ENCODE measurements at regions not wholly inside any gene's neighbourhood (a gene's known extent, or its start where the extent isn't known, plus 50 kb on each side); places are given as distances from the start of the nearest gene placed in this dataset.

DNA sequence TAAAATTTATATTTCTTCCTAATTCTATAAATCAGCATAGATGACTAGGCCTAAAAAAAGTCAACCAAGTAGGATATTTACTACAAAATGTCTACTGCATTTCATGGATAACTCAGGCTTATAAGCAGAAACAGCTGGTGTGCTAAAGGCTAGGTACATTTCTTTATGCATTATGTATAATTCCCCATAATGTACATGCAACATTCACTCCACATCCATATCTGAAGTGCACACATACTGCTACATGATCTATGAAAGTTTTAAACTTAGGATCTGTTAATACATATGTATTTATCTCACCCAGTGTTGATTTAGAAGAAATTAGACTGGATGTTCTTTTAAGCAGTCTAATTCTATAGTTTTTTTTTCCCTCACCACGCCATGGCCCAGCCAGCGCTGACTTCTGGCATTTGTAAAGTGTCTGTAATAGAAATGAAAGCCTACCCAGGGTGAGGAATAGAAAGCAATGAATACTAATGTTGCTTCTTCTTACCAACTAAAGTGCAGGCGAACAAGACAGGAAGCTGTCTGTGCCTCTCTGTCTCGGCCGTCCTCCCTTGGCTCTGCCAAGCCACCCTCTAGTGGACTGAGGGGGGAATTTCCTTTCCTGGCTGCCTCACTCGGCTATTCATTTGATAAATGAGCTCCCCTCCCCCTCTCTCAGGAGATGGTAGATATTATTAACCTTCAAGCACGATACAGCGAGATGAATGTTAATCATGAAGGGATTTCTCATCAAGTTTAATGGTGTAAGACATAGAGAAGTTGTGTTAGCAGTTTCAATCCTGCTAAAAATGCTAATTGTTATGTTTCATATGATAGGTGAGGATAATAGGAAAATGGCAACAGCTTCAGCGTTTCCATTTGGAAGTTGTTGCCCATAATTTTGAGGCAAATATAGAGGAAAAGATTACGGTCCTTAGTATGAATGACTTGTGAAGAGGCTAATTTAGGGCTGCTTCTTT is 384.5 kb downstream of the MTX2 start:
- DNase-seq, result peak; percentile 13 to 27

DNA sequence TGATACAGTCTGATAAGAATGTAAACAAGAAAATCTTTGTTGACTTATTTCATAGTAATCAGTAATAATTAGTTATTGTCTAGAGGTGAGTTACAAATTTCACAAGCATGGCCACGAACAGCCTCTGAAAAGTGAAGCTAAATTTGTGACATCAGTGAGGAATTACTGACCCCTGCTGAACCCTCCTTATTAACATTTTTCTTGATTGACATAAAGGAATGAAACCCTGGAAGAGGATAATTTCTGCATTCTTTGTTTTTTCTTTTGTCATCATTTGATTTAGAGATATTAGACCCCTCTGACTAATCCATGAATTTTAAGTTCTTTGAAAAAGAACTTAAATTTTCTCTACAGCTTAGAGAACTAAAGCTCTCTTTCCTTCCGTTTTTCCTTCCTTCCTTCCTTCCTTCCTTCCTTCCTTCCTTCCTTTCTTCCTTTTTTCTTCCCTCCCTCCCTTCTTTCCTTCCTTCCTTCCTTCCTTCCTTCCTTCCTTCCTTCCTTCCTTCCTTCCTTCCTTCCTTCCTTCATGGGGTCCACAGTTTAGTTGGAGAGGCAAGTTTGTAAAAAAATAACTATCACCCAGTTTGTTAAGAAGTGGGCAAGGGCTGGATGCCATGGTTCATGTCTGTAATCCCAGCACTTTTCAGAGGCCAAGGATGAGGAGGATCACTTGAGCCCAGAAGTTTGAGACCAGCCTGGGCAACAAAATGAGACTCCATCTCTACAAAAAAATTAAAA is 387.0 kb downstream of the MTX2 start:
- DNase-seq, result no peak

DNA sequence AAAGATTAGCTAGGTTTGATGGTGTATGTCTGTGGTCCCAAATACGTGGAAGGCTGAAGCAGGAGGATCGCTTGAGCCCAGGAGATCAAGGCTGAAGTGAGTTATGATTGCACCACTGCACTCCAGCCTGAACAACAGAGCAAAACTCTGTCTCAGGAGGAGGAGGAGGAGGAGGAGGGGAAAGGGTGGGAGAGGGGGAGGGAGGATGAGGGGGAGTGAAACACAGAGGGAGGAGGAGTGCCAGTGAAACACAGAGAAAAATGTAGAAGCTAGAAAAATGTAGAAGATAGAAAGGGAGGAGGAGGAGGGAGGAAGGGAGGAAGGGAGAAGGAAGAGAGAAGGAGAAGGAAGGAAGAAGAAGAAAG is 387.5 kb downstream of the MTX2 start:
- no peak for DNase-seq

DNA sequence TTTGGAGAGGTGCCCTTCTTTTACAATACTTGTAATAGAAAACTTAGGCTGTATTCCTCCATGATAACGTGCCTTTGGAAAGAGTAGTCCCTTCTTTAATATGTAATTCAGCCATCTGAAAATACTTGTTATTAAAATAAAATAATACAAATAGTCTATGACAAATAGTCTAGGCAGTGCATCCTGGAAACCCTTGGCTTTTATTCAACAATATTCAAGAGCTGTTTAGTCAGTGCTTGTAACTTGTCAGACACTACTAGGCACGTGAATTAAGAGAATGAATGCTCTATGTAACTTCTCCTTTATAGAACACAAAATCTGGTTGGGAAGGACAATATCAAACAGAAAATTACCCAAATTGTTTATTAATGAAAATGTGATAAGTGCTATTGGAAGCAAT is 388.2 kb downstream of the MTX2 start:
- no peak for DNase-seq

DNA sequence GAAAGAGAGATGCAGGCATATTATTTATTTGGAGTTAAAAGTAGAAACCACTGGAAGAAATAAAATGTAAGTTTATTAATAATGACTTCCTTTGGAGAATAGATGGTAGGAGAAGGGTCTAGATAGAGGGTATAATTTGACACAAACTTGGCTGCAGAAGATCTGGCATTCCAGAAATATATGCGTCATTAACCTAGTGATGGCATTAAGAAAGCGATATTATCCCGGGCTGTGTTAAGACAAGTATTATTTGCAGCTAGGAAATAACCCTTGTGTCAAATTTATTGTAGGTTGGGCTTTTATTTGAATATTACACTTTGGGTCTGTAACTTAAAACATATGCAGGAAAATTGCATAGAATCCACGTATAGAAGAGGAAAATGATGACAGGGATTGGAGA is 389.5 kb downstream of the MTX2 start:
- DNase-seq, result no peak

DNA sequence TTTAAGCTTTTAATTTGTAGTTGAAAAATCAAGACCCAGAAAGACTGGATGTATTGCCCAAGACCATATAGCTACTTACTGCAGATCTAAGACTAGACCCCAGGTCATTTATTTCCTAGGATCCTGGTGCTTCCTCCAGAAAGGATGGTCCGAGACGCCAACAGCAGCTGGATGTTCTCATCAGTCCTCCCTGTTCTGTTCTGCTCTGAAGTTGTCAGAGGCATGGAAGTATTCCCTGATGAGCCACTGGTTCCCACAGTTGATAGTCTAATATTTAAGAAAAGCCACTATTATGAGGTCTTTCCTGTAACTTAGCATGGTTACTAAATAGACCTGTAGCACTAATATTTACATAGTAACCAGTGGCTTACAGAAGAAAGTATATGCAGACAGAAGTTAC is 393.5 kb downstream of the MTX2 start:
- DNase-seq, result no peak

DNA sequence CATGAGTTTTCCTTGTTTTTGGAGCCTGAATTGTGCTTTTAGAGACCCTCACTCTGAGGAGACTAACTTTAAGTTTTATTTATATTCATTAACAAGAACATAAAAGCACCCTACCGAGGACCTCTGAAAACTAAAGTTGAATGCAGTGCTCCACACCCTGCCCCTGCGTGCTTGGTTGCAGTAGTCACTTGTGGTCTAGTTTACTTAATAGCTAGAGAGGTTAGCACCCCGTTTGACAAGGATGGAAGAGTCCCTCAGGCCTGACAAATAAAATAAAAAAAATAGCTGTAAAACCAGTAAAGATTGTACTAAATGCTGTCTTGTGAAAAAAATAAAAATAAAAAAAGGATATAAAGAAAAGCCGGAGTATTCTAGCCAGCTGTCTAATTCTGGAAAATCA is 395.2 kb downstream of the MTX2 start:
- DNase-seq, result no peak

DNA sequence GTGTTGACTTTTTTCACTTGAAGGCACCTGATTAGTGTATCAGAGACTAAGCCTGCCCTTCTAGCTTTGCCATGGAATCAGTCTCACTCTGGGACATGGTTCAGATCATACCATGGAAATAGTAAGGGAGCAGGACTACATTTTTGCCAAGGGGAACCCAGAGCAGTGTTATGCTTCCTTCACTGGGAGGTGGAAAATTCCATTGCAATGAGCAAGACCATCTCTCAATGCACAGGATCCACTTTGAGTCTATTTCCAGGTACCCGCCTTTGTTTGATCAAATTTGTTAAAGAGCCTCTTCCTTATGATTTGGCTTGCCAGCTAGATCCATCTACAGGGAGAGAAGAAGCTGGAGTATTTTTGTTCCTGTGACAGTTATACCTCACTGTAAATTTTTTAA is 395.8 kb downstream of the MTX2 start:
- DNase-seq, result no peak

DNA sequence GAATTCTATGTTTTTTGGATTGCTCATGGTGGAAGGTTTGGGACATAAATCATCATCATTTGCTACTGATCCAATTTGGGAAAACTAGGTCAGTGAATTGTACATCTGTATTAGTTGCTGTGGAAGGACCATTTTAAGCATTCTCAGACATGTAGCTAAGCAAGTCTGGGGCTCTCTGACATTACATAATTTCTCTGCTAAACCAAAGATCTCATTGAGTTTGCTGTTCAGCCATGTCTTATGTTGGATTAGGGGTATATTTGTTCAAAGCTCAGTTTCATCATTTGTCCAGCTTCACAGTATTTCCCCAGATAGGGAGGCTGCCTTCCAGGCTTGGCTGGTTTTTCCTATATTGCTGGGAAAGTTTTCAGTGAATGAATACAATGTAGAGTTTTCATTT is 399.7 kb downstream of the MTX2 start:
- no peak for DNase-seq

DNA sequence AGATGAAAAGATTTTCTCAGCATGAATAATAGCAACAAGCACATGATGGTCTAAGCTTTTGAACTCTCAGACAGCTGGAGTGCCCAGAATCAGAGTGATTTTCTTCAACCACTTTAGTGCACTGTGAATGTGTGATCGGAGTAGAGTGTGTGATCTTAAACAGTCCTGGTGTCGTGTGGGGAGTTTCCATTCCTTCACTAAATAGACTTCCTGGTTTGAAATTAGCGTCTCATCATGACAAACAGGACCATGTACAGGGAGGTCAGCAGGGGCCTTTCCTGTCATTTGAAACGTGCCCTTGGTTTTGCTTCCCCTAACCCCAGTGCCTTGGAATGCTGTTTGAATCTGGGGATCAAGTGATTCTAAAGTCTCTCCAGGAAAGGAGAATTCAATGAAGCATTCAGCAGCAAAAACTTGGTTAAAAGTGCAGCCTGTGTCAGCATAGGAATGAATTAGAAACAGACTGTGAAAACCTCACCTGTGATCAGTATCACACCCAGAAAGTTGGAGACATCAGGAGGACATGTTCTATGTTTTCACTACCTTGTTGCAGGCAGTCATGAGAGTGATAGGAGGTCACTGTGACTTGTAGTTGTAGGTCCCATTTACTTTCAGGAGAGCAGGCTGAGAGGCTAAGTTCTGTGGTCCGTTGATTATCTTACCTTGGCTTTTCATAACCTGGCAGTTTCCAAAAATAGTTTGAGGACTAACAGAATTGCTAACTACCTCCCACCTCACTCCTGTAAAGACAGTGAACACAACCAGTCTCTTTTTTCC is 400.3 kb downstream of the MTX2 start:
- no peak for DNase-seq

DNA sequence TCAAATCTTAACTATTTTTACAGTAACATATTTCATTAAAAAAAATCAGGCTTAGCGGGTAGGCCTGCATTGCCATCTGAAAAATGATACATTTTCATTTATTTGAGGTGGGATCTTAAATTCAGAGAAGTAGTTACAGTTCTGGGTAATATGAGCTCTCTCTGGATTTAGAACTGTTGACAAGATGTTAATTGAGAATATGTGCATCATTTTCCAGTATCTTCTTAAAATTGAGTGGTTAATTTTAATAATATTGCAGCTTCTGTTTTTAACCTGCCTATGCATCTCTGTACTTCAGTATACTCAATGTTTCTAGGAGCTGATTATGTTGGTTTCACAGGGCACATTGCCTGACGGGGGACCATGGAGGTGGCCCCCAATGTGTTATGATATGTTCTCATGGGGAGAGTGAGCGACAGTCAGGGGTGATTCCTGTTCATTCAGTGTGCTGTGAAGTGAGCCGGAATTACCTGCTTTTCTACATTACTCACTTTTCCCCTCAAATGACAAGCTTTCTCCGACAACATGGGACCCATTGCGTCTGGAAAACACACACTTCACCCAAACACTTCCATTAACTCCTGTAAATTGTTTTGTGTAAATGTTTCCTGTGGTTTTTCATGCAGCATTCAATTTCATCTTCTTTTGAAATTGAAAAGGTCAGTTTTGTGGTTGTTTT is 406.2 kb downstream of the MTX2 start:
- DNase-seq, result no peak

DNA sequence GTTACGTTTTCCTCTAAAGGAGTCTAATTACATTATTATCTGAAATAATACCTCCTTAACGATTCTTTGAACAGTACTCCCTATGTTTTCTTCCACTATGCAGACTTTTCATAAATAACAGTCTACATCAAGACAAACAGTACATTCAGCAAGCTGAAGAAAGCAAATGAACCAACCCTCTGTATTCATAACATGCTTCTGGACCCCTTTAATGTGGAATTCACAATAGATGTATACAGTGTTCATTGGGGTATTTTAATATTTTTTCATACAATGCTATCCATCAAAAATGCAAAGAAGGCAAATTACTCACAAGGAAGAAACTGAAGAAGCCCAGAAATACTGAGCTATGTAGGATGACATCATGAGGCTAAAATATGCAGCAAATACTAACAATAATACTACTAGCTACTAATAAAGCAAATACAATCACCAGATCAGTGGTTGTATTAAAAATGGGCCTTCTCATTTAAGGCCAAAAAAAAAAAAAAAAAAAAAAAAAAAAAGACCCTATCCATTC is 408.6 kb downstream of the MTX2 start:
- no peak for DNase-seq

DNA sequence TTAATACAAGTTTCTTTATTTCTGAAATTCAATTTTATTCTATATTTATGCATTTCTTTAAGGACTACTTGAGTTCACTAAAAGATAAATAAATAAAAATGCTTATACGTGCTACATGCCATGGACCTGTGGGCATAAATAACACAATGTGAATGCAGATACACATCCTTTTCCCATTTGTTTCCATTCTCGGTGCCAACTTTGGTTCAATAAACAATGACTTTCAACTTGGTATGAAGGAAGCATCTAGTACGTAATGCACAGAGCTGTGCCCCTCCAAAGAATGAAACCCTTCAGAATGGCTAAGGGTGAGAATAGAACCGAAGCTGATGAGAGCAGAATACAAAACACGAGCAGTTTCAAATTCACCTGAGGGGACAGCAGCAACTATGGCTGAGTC is 409.3 kb downstream of the MTX2 start:
- no peak for DNase-seq

DNA sequence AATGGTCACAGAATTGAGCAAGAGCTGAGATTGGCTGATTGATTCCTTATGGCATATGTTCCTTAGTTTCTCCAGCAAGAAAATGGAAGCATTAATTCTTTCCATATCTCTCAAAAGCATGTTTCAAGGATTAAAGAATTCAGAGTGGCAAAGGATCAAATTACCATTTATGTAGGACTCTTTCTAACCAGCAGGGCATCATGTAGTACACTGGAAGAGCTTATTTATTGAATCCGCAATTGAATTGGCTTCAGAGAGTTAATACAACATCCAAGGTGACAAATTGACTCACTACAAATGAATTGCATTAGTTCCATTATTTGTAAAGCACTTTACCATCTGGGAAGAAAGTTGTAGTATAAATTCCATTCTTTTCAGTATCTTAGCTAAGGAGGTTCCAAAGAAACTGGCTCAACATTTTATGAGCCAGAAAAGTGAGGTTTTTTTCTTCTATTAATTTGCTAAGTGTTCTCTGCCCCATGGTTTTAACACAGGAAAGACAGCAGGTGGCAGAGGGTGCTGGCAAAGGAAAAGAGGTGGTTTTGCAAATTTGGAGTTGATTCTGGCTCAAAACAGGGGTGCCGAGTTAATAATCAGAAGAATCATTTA is 409.9 kb downstream of the MTX2 start:
- DNase-seq, result no peak

DNA sequence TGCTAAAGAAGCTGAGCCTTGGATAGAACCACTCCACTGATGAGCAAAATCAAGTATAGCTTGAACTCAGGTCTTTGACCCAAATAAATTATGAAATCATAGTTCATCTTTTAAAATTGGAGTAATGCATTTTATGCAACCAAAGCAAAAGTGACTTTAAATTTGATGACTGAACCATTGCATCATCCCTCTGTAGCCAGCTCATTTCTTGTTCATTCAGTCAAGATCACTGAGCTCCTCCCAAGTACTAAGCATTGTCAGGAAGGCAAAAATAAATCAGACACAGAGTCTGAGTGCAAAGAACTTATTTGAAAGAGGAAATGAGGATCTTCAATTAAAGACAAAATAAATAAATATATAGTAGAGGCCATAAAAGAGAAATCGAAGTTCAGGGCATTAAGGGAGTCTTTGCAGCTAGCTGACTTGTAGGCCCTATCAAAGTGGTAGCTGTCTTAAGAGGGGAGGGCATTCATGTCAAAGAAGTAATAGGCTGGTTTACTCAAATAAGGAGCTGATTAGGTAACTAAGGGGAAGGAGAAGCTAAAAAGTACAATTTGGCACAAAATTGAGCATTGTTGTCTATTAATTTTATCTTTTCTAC is 411.8 kb downstream of the MTX2 start:
- DNase-seq, result no peak

DNA sequence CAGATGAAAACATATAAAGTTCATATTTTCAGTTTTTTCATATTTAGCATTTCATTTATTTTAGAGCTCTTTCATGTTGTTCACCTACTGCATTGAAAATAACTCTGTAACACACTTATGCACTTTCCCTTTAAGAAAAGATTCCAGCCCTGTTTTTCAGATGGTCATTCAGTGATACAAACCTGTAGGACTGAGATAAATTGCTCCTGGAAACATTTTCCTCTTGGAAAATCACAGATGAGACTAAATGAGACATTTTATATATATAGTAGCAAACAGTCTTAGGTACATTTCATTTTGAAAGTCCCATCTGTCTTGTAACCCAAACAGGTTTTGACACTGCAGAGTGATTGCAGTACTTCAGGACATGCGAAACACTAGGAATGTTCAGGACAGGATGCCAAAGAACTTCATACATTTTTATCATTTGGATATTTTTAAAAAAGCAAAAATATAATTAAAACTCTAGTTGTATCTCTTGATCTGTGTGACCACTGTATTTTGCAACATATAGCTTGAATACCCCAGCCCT is 412.4 kb downstream of the MTX2 start:
- DNase-seq, result no peak

DNA sequence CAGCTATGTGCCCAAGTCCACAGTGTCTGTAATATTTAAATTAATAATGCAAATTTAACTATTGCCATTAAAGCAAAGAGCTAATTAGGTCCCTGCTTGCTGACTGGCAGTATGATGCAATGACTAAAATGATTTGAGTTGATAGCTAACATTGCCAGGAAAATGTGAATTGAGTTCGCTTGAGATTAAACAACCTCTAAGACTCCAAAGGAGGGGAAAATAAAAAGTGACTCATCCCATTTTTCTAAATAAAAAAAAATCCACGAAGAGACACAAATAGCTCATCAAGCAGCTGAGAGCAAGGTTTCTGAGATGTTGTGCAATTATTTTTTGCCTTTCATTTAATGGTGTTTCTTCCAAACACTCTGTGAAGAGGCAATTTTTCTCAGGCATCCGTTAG is 413.0 kb downstream of the MTX2 start:
- DNase-seq, result no peak

DNA sequence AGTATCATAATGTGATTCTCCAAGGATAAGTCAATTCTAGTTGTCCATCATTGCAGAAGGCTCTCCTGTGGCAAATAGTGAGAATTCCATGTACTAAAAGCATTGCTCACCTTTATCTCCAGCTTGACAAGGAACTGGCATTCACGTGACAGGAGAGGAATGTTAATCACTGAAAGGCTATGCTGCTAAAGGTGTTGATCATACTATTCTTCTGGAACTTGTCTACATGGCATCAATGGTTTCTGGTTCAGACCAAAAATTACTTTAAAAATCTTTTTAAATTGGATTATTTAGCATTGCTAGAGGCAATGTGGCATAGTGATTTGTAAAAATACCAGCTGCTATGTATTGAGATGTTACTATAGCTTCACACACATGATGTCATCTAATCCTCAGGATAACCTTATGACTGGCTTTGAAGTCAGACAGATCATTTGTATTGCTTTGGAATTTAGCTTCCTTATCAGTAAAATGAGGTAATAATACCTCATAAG is 414.4 kb downstream of the MTX2 start:
- DNase-seq, result no peak

DNA sequence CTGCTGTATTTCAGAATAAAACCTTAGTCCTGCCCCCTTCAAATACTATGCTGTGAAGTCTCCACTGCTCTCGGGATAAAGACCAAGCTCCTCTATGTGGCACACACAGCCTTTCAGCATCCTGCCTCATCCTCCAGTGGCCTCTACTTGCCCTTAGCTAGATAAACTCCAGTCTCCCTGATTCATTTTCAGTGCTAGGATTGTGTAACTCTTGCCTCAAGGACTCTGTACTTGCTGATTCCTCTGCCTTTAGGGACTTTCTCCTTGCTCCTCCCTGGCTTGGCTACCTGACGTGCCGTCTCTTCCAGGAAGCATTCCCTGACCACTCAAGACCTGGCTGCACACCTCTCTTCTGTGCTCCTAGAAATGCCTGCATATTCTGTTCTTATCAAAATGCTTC is 416.7 kb downstream of the MTX2 start:
- DNase-seq, result no peak

DNA sequence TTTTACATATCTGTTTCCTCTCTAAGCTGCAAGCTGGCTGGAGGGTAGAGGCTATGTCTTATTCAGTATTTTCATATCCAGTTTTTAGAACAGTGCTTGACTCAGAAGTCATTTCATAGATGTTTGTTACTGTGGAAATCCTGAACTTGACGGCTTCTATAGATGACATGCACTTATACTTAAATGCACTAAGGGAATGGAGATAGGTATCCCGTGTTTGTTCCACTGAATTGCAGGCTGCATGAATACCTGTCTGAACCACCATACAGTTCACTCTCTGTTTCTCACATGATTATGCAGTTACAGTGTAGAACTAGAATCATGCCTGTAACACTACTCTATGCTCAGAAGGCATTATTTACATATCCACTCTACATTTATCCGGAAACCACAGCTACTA is 417.1 kb downstream of the MTX2 start:
- no peak for DNase-seq

DNA sequence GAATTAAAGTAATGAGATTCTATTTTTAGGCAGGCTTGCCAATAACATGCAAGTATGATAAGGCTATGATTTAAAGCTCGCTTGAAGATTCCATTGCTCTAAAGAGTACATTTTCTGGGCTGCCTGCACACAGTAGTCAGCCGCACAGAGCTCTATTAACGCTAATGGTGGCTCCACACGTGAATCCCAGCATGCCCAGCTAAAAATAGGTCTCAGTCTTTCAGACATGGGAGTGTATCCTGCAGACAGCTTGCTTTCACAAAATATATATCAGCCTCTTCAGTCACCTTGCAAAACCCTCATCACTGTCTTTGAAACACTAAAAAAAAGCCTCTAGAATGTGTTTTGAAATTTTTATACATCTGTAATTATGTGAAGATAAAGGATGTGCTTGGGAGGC is 418.1 kb downstream of the MTX2 start:
- DNase-seq, result no peak

All from CD4-positive, alpha-beta T cell treated with Interleukin-1 beta for 1 hour (primary cell).